ENCODE measurements at regions not wholly inside any gene's neighbourhood (a gene's known extent, or its start where the extent isn't known, plus 50 kb on each side); places are given as distances from the start of the nearest gene placed in this dataset.

- DNase-seq (ENCODE audit: low read depth in 2 of 2): no peak
Measured at GRCh38 chr20:22652681-22653588, 68.6 kb upstream of the FOXA2 start.

- no peak for DNase-seq (ENCODE audit: low read depth in 2 of 2)
Measured at GRCh38 chr20:22653658-22654642, 69.6 kb upstream of the FOXA2 start.

- no peak for DNase-seq (ENCODE audit: low read depth in 2 of 2)
Measured at GRCh38 chr20:22663528-22664025, 79.2 kb upstream of the FOXA2 start.

- no peak for DNase-seq (ENCODE audit: low read depth in 2 of 2)
Measured at GRCh38 chr20:22667198-22667597, 82.8 kb upstream of the FOXA2 start.

- DNase-seq (ENCODE audit: low read depth in 2 of 2): no peak
Measured at GRCh38 chr20:22672191-22672590, 87.8 kb upstream of the FOXA2 start.

- no peak for DNase-seq (ENCODE audit: low read depth in 2 of 2)
Measured at GRCh38 chr20:22673467-22673866, 89.1 kb upstream of the FOXA2 start.

GRCh38 chr20:22675341-22675740, 91.0 kb upstream of the FOXA2 start:
- no peak for DNase-seq (ENCODE audit: low read depth in 2 of 2)

GRCh38 chr20:22678678-22679077, 94.3 kb upstream of the FOXA2 start:
- no peak for DNase-seq (ENCODE audit: low read depth in 2 of 2)

- DNase-seq (ENCODE audit: low read depth in 2 of 2): no peak
Measured at GRCh38 chr20:22679197-22679596, 94.8 kb upstream of the FOXA2 start.

GRCh38 chr20:22680031-22680740, 95.8 kb upstream of the FOXA2 start:
- DNase-seq (ENCODE audit: low read depth in 2 of 2): no peak

GRCh38 chr20:22681591-22682248, 97.3 kb upstream of the FOXA2 start:
- DNase-seq (ENCODE audit: low read depth in 2 of 2): no peak

GRCh38 chr20:22682381-22682780, 98.0 kb upstream of the FOXA2 start:
- no peak for DNase-seq (ENCODE audit: low read depth in 2 of 2)

GRCh38 chr20:22684072-22684762, 99.8 kb upstream of the FOXA2 start:
- no peak for DNase-seq (ENCODE audit: low read depth in 2 of 2)

GRCh38 chr20:22684763-22685443, 100.5 kb upstream of the FOXA2 start:
- DNase-seq (ENCODE audit: low read depth in 2 of 2): no peak

- no peak for DNase-seq (ENCODE audit: low read depth in 2 of 2)
Measured at GRCh38 chr20:22686097-22686496, 101.7 kb upstream of the FOXA2 start.

GRCh38 chr20:22687676-22688349, 103.4 kb upstream of the FOXA2 start:
- DNase-seq (ENCODE audit: low read depth in 2 of 2): no peak

GRCh38 chr20:22688485-22688884, 104.1 kb upstream of the FOXA2 start:
- no peak for DNase-seq (ENCODE audit: low read depth in 2 of 2)

GRCh38 chr20:22689266-22689665, 104.9 kb upstream of the FOXA2 start:
- no peak for DNase-seq (ENCODE audit: low read depth in 2 of 2)

- DNase-seq (ENCODE audit: low read depth in 2 of 2): no peak
Measured at GRCh38 chr20:22690000-22690399, 105.6 kb upstream of the FOXA2 start.
